ENCODE measurements at regions not wholly inside any gene's neighbourhood (a gene's known extent, or its start where the extent isn't known, plus 50 kb on each side); places are given as distances from the start of the nearest gene placed in this dataset.

DNA sequence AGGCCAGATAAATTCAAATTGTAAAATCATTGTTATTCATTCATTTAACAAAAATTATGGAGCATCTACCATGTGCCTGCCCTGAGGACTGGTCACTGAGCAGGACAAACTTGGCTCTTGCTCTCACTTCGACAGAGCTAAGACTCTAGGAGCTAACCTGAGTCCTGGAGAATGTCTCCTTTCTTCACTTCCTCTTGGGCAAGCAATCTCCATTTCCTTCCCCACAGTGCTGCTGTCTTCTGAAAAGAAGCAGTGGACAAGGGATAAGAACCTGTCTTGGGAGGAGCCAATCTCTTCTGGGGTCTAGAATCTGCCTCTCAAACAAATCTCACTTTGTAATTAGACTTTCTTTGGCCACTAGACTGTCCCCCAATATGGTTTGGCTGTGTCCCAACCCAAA lies 76.2 kb upstream of the PLXNA4 start:
- DNase-seq (ENCODE audit: low read depth, low spot score) (no peak), ATAC-seq (no peak)
- Histone ChIP-seq H3K27ac (ENCODE audit: low read length) (no peak overlapping the region), H3K36me3 (ENCODE audit: control insufficient read depth, insufficient read depth, low read length) (no peaks in the 10 kb centered on the region), H3K4me3 (ENCODE audit: low read depth in 2 of 2, low read length in 2 of 2) (no peak overlapping the region), H3K27me3 (ENCODE audit: control insufficient read depth, insufficient read depth, low read length) (peaks cover 2% of the 10 kb centered on the region; the same call in 1 of the 2 replicates), H3K4me1 (ENCODE audit: control insufficient read depth, insufficient read depth, low read length) (no peaks in the 10 kb centered on the region), H3K9me3 (ENCODE audit: control insufficient read depth, insufficient read depth, low read depth, low read length) (no peaks in the 10 kb centered on the region)
- ChIA-PET CTCF (no interaction called here), POLR2A (no interaction called here)
- intact Hi-C loops (cut with micrococcal nuclease; ENCODE audit: unreplicated experiment) (no loop called here), in situ Hi-C loops (cut with HindIII; ENCODE audit: low pct_unique_long_range_greater_than_20kb, low sequenced_read_pairs) (no loop called here)
- TF ChIP-seq, protein P1, sequence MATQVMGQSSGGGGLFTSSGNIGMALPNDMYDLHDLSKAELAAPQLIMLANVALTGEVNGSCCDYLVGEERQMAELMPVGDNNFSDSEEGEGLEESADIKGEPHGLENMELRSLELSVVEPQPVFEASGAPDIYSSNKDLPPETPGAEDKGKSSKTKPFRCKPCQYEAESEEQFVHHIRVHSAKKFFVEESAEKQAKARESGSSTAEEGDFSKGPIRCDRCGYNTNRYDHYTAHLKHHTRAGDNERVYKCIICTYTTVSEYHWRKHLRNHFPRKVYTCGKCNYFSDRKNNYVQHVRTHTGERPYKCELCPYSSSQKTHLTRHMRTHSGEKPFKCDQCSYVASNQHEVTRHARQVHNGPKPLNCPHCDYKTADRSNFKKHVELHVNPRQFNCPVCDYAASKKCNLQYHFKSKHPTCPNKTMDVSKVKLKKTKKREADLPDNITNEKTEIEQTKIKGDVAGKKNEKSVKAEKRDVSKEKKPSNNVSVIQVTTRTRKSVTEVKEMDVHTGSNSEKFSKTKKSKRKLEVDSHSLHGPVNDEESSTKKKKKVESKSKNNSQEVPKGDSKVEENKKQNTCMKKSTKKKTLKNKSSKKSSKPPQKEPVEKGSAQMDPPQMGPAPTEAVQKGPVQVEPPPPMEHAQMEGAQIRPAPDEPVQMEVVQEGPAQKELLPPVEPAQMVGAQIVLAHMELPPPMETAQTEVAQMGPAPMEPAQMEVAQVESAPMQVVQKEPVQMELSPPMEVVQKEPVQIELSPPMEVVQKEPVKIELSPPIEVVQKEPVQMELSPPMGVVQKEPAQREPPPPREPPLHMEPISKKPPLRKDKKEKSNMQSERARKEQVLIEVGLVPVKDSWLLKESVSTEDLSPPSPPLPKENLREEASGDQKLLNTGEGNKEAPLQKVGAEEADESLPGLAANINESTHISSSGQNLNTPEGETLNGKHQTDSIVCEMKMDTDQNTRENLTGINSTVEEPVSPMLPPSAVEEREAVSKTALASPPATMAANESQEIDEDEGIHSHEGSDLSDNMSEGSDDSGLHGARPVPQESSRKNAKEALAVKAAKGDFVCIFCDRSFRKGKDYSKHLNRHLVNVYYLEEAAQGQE (IDR thresholded peaks at IDR 0.05; ENCODE audit: insufficient read depth in 1 of 2, low read depth in 2 of 2, low read length in 1 of 2) = no peak
- no peak for TF ChIP-seq TCF7L2 (IDR thresholded peaks at IDR 0.05; ENCODE audit: low read depth, low read length)
- no peak for TF ChIP-seq SIN3A (IDR thresholded peaks at IDR 0.05; ENCODE audit: borderline replicate concordance, insufficient read depth, low read depth, low read length)
- TF ChIP-seq, protein P2, sequence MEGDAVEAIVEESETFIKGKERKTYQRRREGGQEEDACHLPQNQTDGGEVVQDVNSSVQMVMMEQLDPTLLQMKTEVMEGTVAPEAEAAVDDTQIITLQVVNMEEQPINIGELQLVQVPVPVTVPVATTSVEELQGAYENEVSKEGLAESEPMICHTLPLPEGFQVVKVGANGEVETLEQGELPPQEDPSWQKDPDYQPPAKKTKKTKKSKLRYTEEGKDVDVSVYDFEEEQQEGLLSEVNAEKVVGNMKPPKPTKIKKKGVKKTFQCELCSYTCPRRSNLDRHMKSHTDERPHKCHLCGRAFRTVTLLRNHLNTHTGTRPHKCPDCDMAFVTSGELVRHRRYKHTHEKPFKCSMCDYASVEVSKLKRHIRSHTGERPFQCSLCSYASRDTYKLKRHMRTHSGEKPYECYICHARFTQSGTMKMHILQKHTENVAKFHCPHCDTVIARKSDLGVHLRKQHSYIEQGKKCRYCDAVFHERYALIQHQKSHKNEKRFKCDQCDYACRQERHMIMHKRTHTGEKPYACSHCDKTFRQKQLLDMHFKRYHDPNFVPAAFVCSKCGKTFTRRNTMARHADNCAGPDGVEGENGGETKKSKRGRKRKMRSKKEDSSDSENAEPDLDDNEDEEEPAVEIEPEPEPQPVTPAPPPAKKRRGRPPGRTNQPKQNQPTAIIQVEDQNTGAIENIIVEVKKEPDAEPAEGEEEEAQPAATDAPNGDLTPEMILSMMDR (IDR thresholded peaks at IDR 0.05) = no peak
- TF ChIP-seq POLR2AphosphoS5 (IDR thresholded peaks at IDR 0.05; ENCODE audit: low read depth, low read length) = no peak
- BruUV-seq (replicated peaks) = no TSS peak

DNA sequence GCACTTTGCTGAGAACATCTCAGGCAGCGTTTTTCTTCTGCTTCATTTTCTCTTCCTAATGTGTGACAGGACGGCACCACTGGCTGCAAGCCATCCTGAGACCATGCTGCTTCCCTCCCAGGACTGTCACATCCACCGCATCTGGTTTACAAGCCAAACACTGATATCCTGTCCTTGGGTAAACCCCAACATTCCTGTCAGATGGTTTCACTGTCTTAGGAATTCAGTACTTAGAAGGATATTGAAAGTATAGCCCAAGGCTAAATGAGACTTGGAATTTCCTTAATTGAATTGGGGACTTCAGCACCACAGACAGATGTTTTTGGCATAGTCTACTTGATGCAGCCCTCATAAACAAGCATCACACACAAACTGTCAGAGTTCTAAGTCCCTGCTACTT lies 74.2 kb upstream of the PLXNA4 start:
- no TSS peak for BruUV-seq (replicated peaks)
- in situ Hi-C loops (cut with HindIII; ENCODE audit: low pct_unique_long_range_greater_than_20kb, low sequenced_read_pairs) = no loop called here
- intact Hi-C loops (cut with micrococcal nuclease; ENCODE audit: unreplicated experiment) = no loop called here
- H3K36me3 ChIP-seq (ENCODE audit: control insufficient read depth, insufficient read depth, low read length) = no peaks in the 10 kb centered on the region
- no peak for DNase-seq (ENCODE audit: low read depth, low spot score)
- no peaks in the 10 kb centered on the region for H3K4me1 ChIP-seq (ENCODE audit: control insufficient read depth, insufficient read depth, low read length)
- H3K27ac ChIP-seq (ENCODE audit: low read length) = no peak overlapping the region
- no peak overlapping the region for H3K4me3 ChIP-seq (ENCODE audit: low read depth in 2 of 2, low read length in 2 of 2)
- TF ChIP-seq, protein P1 (IDR thresholded peaks at IDR 0.05; ENCODE audit: insufficient read depth in 1 of 2, low read depth in 2 of 2, low read length in 1 of 2) = peak in 1 of 2 experiments; percentile 37; a peak in 1 of 4 replicates
- no peak for TF ChIP-seq TCF7L2 (IDR thresholded peaks at IDR 0.05; ENCODE audit: low read depth, low read length)
- no peak for TF ChIP-seq POLR2AphosphoS5 (IDR thresholded peaks at IDR 0.05; ENCODE audit: low read depth, low read length)
- peak; percentile 81 for ATAC-seq
- CTCF ChIA-PET = no interaction called here
- no peaks in the 10 kb centered on the region; the same call in 1 of the 2 replicates for H3K27me3 ChIP-seq (ENCODE audit: control insufficient read depth, insufficient read depth, low read length)
- POLR2A ChIA-PET = no interaction called here
- no peaks in the 10 kb centered on the region for H3K9me3 ChIP-seq (ENCODE audit: control insufficient read depth, insufficient read depth, low read depth, low read length)

Data from Panc1 (cell line).